ENCODE measurements at regions not wholly inside any gene's neighbourhood (a gene's known extent, or its start where the extent isn't known, plus 50 kb on each side); places are given as distances from the start of the nearest gene placed in this dataset.

- TF ChIP-seq, protein P1, sequence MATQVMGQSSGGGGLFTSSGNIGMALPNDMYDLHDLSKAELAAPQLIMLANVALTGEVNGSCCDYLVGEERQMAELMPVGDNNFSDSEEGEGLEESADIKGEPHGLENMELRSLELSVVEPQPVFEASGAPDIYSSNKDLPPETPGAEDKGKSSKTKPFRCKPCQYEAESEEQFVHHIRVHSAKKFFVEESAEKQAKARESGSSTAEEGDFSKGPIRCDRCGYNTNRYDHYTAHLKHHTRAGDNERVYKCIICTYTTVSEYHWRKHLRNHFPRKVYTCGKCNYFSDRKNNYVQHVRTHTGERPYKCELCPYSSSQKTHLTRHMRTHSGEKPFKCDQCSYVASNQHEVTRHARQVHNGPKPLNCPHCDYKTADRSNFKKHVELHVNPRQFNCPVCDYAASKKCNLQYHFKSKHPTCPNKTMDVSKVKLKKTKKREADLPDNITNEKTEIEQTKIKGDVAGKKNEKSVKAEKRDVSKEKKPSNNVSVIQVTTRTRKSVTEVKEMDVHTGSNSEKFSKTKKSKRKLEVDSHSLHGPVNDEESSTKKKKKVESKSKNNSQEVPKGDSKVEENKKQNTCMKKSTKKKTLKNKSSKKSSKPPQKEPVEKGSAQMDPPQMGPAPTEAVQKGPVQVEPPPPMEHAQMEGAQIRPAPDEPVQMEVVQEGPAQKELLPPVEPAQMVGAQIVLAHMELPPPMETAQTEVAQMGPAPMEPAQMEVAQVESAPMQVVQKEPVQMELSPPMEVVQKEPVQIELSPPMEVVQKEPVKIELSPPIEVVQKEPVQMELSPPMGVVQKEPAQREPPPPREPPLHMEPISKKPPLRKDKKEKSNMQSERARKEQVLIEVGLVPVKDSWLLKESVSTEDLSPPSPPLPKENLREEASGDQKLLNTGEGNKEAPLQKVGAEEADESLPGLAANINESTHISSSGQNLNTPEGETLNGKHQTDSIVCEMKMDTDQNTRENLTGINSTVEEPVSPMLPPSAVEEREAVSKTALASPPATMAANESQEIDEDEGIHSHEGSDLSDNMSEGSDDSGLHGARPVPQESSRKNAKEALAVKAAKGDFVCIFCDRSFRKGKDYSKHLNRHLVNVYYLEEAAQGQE (IDR thresholded peaks at IDR 0.05; ENCODE audit: unreplicated experiment): no peak
- TF ChIP-seq ZNF331 (CRISPR knock-in tag; IDR thresholded peaks at IDR 0.05; ENCODE audit: low read depth): no peak
Measured at GRCh38 chr9:96160866-96161265, 141.1 kb downstream of the HSD17B3 start (continued).

DNA sequence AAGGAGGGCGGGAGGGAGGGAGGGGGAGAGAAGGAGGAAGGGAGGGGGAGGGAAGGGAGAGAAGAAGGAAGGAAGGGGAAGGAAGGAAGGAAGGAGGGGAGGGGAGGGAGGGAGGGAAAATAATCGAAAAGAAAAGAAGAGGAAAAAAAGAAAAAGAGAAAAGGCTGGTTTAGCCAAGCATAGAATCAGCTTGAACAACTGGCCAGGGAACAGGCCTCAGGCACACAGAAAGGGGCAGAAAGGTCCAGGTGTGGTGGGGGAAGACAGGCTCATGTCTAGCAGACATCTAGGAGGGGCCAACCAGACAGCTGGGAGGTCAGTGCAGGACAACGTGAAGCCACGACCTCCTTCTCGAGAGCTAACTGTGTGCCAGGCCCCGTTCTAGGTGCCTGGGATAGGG, 141.8 kb downstream of the HSD17B3 start:
- H3K4me3 Mint-ChIP-seq: no peak overlapping the region
- ATAC-seq: no peak

More for the DNA sequence above, 141.8 kb downstream of the HSD17B3 start:
- peaks cover 12% of the 10 kb centered on the region for H3K4me1 Mint-ChIP-seq
- no peak overlapping the region for H3K27ac Mint-ChIP-seq
- H3K36me3 ChIP-seq (ENCODE audit: insufficient read depth): no peaks in the 10 kb centered on the region
- H3F3A ChIP-seq (replicated peaks; ENCODE audit: low read depth): no peaks in the 10 kb centered on the region
- no peaks in the 10 kb centered on the region for H3K79me2 ChIP-seq (replicated peaks; ENCODE audit: insufficient read depth)
- no peaks in the 10 kb centered on the region for H4K20me1 ChIP-seq (replicated peaks; ENCODE audit: insufficient read depth)
- H3K36me3 Mint-ChIP-seq (ENCODE audit: low read depth): no peaks in the 10 kb centered on the region
- no peak for DNase-seq (ENCODE audit: low spot score)
- H3K9me2 ChIP-seq (ENCODE audit: insufficient read depth): peaks cover 9% of the 10 kb centered on the region; the same call in 1 of the 2 replicates
- no peaks in the 10 kb centered on the region for H3K27me3 ChIP-seq (ENCODE audit: insufficient read depth)
- H3K9me3 Mint-ChIP-seq: no peaks in the 10 kb centered on the region; the same call in 2 of the 3 replicates
- no peak overlapping the region for H2AFZ ChIP-seq
- no peaks in the 10 kb centered on the region for H3K27me3 Mint-ChIP-seq (ENCODE audit: insufficient read depth, low read depth, poor library complexity)
- H3K4me1 ChIP-seq (ENCODE audit: insufficient read depth): peaks cover 3% of the 10 kb centered on the region; the same call in 1 of the 2 replicates
- no peak overlapping the region for H3K4me2 ChIP-seq
- no peak overlapping the region for H3K27ac ChIP-seq (ENCODE audit: low read depth)
- H3K4me3 ChIP-seq: no peak overlapping the region
- no peak for TF ChIP-seq NANOG (IDR thresholded peaks at IDR 0.05; ENCODE audit: borderline replicate concordance)
- TF ChIP-seq EZH2phosphoT487 (IDR thresholded peaks at IDR 0.05; ENCODE audit: unreplicated experiment): no peak
- no peak for TF ChIP-seq CREB1 (CRISPR knock-in tag; IDR thresholded peaks at IDR 0.05; ENCODE audit: low read depth)
- TF ChIP-seq JUNB (IDR thresholded peaks at IDR 0.05; ENCODE audit: unreplicated experiment): no peak
- TF ChIP-seq ETS1 (IDR thresholded peaks at IDR 0.05): no peak
- TF ChIP-seq ZNF114 (CRISPR knock-in tag; IDR thresholded peaks at IDR 0.05): no peak
- TF ChIP-seq, protein P2, sequence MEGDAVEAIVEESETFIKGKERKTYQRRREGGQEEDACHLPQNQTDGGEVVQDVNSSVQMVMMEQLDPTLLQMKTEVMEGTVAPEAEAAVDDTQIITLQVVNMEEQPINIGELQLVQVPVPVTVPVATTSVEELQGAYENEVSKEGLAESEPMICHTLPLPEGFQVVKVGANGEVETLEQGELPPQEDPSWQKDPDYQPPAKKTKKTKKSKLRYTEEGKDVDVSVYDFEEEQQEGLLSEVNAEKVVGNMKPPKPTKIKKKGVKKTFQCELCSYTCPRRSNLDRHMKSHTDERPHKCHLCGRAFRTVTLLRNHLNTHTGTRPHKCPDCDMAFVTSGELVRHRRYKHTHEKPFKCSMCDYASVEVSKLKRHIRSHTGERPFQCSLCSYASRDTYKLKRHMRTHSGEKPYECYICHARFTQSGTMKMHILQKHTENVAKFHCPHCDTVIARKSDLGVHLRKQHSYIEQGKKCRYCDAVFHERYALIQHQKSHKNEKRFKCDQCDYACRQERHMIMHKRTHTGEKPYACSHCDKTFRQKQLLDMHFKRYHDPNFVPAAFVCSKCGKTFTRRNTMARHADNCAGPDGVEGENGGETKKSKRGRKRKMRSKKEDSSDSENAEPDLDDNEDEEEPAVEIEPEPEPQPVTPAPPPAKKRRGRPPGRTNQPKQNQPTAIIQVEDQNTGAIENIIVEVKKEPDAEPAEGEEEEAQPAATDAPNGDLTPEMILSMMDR (conservative IDR thresholded peaks at IDR 0.05; ENCODE audit: low read depth in 2 of 2): no peak
